C4-2B (cell line): ENCODE measurements at regions not wholly inside any gene's neighbourhood (a gene's known extent, or its start where the extent isn't known, plus 50 kb on each side); places are given as distances from the start of the nearest gene placed in this dataset.

ENCODE experiments used
- ZFX ChIP-seq: fragments of 450-650 bp; IDR thresholded peaks from 2 replicates; pipeline ENCODE4 v1.6.1; 2017
- TF ChIP-seq, protein P1 (sequence below): fragments of 450-650 bp; conservative IDR thresholded peaks from 2 replicates; pipeline ENCODE4 v1.5.1; 2017; ENCODE audit warnings: mild to moderate bottlenecking

GRCh38 chr22:48644108-48644507 lies 1183.6 kb downstream of the BRD1 start:
- TF ChIP-seq, protein P1, sequence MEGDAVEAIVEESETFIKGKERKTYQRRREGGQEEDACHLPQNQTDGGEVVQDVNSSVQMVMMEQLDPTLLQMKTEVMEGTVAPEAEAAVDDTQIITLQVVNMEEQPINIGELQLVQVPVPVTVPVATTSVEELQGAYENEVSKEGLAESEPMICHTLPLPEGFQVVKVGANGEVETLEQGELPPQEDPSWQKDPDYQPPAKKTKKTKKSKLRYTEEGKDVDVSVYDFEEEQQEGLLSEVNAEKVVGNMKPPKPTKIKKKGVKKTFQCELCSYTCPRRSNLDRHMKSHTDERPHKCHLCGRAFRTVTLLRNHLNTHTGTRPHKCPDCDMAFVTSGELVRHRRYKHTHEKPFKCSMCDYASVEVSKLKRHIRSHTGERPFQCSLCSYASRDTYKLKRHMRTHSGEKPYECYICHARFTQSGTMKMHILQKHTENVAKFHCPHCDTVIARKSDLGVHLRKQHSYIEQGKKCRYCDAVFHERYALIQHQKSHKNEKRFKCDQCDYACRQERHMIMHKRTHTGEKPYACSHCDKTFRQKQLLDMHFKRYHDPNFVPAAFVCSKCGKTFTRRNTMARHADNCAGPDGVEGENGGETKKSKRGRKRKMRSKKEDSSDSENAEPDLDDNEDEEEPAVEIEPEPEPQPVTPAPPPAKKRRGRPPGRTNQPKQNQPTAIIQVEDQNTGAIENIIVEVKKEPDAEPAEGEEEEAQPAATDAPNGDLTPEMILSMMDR, result no peak
- TF ChIP-seq ZFX, result no peak
